HG03378 (cell line): ENCODE measurements at regions not wholly inside any gene's neighbourhood (a gene's known extent, or its start where the extent isn't known, plus 50 kb on each side); places are given as distances from the start of the nearest gene placed in this dataset.

Experiments
- ATAC-seq: cut with Tn5 transposase; IDR thresholded peaks from one replicate; pipeline ENCODE4 v1.9.1; 2021; ENCODE audit warnings: mild to moderate bottlenecking, moderate library complexity; ENCODE audit not compliant: unreplicated experiment

DNA sequence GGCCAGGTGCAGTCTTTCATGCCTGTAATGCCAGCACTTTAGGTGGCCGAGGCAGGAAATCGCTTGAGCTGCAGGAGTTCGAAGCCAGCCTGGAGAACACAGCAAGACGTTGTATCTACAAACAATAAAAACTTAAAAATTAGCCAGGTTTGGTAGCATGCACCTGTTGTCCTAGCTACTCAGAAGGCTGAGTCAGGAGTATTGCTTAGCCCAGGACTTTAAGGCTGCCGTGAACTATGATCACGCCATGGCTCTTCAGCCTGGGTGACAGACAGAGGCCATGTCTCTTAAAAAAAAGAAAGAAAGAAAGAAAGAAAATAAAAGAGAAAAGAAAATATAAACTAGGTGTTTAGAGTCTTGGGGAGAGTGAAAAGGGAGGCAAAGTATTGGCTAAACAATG, 96.4 kb upstream of the PDE5A start:
- no peak for ATAC-seq

DNA sequence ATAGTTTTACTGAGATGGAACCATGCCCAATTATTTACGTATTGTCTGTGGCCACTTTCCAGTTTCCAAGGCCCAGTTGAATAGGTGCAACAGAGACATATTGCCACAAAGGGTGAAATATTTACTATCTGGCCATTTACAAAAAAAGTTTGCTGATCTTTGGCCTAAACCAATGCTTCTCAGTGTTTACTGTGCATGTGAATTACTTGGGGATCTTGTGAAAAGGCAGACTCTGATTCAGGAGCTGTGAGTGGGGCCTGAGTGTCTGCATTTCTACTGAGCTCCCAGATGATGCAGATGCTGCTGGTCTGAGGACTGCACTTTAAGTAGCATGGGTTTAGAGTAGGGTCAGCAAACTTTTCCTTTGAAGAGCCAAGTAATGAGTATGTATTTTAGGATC, 94.1 kb upstream of the PDE5A start:
- no peak for ATAC-seq

DNA sequence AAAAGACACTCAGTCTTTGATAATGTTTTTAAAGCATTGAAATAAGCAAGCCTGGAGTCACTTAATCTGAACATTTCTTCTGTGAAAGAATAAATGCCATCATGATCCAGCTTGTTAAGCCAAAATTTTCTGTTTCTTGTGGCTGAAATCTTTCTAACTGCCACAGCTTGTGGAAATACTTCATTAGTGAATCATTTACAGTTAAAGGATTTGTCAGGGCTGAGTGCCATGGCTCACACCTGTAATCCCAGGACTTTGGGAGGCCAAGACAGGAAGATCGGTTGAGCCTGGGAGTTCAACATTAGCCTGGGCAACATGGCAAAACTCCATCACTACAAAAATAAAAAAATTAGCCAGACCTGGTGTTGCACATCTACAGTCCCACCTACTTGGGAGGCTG, 93.3 kb upstream of the PDE5A start:
- ATAC-seq: no peak

DNA sequence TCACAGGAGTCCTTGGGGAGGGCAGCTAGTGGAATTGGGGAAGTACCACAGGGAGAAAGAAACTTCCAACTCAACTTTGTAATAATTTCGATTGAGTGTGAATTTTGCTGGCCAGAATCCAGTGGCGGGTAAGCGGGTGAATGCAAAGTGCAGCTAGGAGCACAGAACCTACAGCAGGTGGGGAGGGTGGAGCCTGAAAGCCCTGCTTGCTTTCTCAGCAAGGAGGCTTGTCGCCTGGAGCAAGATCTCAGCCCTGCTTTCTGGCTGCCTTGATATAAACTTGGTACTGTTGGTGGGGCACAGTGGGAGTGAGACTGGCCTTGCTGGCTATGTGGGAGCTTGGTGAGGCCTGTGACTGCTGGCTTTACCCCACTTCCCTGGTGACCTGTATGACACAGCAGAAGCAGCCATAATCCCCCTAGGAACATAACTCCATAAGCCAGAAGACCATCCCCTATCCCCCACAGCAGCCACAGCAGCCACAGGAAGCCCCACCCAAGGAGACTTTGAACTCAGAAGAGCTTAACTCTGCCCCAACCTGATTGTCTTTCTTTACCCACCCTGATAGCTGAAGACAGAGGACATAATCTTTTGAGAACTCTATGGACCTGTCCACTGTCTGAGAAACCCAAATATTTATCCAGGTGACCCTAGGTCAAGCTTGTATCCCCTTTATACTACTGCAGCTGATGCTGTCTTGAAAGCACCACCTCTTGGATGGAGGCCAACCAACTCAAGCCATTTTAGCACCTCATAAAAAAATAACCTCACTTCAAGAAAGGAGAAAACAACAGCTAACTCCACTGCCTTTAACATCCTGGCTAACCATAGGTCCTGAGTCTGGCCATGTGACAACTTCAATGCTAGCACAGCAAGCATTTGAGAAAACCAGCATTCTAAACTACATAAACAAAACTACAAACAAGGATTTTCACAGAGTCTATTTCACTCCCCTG, 87.2 kb upstream of the PDE5A start:
- ATAC-seq: no peak

DNA sequence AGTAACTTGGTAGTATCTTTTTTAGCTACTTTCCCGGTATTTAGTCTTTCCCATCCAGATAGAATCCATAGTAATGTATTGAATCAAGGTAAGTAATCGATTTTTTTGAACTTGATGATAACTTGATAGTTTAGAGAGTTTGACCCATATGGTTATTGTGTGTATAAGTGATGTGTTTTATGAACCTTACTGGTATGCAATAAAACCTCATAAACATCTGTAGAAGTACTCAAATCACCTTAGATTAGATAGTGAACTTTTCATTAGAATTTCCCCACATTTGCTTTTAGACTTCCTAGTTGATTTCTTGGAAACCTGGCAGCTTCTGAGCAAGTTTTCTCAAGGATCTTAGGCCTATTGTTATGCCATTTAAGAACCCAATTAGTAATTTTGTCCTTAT, 80.8 kb upstream of the PDE5A start:
- no peak for ATAC-seq

DNA sequence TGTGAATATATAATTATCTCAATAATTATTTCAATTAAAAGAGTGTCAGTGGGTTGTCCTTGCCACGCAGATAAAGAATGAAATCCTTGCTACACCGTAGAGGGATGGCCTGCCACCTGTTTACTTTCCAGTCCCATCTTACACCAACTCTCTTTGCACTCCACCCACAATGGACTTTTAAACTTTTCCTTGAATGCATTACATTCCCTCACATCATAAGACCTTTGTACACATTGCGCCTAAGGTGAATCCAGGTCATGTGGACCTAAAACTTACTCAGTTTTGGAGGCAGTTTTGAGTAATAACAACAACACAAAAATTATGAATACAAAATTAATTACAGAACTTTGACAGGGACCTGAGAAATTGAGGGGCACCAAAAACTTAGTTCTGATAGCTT, 78.7 kb upstream of the PDE5A start:
- no peak for ATAC-seq

DNA sequence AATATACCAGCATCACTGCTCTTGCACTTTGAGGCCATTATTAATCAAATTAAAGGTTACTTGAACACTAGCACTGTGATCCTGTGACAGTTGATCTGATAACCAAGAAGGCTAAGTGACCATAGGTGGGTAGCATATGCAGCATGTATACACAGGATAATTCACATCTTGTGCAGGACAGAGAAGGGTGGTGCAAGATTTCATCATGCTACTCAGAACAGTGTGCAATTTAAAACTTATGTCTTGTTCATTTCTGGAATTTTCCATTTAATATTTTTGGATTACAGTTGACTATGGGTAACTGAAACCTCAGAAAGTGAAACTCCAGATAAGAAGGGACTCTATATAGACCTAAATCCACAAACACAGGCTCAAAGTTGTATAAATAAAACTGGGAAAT, 78.2 kb upstream of the PDE5A start:
- no peak for ATAC-seq

DNA sequence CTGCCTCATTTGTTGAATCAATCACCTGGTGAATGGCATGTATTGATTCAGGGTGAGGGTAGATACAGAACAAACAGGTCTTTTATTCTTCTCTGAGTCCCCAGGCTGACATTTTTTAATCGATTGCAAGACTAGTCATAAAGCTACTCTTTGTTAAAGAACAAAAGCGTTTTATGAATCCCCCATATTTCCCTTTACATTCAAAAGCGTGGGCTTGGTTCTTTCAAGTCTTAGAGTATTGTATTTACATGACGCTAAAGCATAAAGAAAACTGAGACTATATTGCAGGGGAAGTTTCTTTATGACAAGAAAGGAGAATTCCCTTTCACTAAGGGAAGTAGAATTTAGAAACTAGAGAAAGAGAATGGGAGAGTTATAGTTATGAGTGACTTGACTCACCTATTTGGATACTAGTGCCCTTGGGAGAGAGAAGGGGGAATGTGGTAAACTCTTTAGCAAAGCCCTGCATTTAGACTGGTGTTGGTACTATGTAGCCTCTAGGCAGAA, 69.3 kb upstream of the PDE5A start:
- ATAC-seq: no peak

DNA sequence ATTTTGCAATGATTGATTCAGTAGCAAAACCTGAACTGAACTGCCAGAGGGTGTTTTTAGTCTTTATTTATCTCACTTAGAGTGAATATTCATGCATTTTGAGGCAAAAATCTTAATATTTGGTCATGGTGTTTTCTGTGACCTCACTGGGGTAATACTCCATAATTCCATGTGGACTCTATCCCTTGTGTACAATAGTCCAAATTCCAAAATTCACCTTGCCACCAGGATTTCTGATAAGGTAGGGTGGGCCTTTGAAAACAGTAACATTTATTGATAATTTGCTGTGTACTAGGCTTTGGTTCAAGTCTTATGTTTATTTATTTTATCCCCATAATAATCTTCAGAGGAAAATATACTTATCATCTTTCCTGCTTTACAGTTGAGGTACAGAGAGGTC, 68.4 kb upstream of the PDE5A start:
- ATAC-seq: no peak

DNA sequence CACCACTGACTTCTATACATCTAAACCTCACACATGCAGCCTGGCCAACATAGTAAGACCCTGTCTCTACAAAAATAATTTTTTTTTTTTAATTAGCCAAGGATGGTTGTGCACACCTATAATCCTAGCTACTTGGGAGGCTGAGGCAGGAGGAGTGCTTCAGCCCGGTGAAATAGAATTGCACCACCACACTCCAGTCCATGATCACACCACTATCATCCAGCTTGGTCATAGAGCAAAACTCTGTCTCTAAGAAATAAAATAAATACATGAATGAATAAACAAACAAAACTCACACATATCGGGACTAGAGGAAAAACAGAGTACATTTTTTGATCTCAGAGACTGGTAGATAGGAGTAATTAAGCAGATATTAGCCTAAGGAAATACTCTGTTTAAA, 66.6 kb upstream of the PDE5A start:
- ATAC-seq: no peak

DNA sequence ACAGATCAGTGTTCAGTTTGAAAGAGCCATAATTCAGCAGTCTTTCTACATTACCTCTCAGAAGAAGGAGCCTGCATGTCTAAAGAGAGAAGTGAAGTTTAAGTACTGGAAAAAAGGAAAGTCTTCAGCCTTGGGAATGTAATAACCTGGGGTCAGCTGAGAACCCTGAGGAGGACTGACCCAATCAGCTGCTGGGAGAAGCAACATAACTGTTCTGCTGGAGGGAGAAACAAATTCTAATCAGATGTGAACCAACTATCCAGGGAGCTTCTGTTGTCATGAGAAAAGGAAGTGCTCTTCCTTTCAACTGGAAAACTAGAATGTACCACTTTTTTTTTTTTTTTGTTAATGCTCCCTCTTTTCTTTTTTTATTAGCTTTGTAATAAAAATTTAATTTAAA, 64.5 kb upstream of the PDE5A start:
- no peak for ATAC-seq

DNA sequence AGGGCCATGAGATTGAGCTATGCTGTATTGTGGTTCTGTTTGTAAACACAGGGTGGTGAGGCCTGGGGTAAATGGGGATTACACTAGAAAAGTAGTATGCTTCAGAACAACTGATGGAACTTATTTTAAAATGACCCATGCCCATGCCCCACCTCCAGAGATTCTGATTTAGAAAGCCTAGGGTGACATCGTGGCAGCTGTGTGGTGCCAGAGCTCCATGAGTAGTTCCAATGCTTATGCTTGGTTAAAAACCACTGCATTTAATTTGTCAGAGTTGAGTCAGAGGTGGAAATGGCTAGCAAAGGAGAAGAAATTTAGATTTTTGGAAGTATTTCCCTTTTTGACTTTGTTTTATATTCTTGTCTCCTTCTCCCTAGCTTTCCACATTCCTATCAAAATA, 63.4 kb upstream of the PDE5A start:
- ATAC-seq: no peak

DNA sequence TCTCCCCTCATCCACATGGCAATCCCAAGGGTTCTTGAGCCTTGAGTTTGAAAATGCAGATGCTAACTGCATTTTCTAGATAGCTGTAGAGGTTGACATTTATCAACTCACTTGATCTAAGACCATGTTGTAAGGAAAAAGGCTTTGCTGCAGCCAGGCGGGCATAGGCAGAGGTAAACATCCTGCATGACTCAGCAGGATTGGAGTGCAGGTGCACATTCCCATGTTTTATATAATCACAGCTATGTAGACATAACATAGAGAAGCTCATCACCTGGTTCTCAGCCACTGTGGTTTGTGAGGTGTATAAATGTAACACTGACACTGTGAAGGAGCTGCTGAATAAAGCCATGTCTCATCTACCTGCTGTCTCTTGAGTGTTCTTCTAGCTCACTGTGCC, 62.3 kb upstream of the PDE5A start:
- ATAC-seq: no peak

DNA sequence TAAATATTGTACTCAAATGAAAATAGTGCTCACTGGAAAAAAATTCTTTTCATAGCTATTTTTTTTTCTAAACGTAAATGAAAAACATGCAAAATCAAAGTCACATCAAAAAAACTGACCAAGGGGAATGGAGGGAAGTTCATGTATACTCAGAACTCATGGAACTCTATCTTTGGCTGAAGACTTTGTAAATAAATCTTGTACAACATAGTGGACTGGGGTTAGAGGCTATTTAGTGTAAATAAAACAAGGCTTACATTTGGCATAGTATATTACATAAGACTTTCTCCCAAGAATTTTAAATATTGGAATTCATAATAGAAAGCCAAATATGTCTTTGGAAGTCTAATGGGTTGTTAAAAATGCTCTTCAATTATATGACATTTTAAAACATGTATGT, 59.8 kb upstream of the PDE5A start:
- no peak for ATAC-seq

DNA sequence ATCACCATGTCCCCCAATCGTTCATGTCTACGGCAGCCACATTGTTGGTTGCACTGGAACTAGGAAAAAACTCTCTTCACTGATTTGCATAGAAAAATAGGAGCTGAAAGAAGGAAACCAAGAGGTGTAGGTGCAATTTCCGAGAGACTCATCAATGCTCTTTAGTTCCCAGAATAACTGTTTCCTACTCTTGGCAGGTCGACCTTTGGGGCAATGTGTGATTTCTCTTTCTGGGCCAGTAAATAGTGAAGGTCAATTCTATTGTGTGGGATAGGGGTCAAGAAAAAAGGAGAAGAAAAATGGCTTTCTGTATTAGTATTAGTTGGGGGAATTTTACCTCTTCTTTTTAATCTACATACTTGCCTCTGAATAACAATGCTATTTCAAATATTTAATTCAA, 55.9 kb upstream of the PDE5A start:
- no peak for ATAC-seq

DNA sequence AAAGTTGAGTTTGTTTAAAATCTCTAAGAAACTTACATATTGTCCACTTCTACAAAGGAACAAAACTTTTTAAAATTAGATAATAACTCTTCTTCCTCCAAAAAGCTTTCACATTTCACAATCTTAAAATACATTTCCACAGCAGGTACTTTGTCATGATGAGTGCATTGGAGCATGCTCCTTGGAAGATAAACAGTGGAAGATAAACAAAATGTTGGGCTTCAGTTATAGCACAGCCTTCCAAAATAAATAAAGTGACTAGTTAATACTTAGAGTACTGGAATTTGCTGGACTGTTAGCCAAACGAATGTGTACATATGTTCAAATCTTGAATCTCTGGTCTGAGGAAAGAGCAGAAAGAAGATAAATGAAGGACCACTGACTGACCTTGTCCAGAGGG, 54.9 kb upstream of the PDE5A start:
- ATAC-seq: no peak

DNA sequence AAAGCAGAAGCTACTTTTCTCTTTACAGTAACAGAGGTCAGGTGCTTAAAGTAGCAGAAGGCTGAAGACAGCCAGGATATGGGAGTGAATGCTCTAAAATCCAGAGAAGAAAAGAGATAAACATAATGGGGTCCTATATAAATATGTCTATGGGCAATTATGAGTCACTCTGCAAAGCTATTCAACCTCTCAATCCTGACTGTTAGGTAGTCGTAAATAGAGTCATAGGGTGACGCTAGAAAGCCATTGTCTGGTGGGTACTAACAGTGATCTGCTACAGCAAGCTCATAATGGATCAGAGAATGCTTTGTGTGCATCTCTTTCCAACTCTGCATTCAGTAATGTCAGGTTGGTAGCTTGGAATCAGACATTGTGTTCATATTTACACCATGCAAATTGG, 53.5 kb upstream of the PDE5A start:
- no peak for ATAC-seq

DNA sequence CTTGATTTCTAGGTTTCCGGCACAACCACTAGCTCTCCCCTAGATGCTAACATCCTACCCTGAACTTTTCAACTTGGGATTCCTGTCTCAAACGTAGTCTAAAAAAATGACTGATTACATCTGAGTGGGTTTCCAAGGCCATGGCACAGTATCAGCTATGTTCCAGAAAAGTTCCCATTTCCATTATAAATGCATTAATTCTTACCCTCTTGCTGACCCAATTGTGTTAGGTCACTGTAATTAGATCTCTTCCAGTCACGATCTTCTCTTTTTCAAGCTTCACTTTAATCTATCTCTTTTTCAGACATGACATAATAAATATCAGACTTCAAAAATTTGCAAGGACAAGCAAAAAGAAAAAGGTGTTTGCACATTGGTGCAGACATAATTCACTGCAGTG, 50.6 kb upstream of the PDE5A start:
- no peak for ATAC-seq

DNA sequence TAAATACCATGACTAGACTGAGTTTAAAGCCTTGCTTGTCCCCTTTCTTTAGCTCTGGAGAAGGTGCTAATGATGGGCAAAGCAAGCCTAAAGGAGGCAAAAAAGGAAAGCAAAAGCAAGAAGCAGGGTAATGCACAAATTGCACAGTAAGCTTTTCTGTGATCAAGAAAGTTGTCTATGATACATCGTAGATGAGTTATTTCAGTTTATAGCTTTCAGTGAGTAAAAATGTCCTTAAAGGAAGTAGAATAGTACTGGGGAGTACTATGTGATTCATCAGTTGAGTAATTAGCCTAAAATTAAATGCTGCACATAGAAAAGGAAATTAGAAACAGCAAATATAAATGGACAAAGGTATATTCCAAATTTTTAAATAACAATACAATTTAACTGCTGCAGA, 50.2 kb upstream of the PDE5A start:
- ATAC-seq: no peak
